Breast epithelium (tissue), 3 donors: ENCODE measurements at regions not wholly inside any gene's neighbourhood (a gene's known extent, or its start where the extent isn't known, plus 50 kb on each side); places are given as distances from the start of the nearest gene placed in this dataset.

Experiments
- CTCF ChIP-seq, 3 donors: fragments of 450-650 bp; IDR thresholded peaks; one replicate each; pipeline ENCODE4 v1.5.1; 2016 to 2017; ENCODE audit warnings: antibody characterized with exemption in 3 of 3, mild to moderate bottlenecking in 3 of 3, moderate library complexity in 3 of 3
- POLR2A ChIP-seq: fragments of 450-650 bp; IDR thresholded peaks from one replicate; pipeline ENCODE4 v1.6.1; 2016; ENCODE audit warnings: antibody characterized with exemption, mild to moderate bottlenecking, moderate library complexity

- TF ChIP-seq POLR2A (no peak), CTCF (IDR thresholded peaks at IDR 0.05) (no peak)
Measured at GRCh38 chr18:71252351-71252865, 963.6 kb downstream of the SOCS6 start.
